HS-27A (cell line): ENCODE measurements at regions not wholly inside any gene's neighbourhood (a gene's known extent, or its start where the extent isn't known, plus 50 kb on each side); places are given as distances from the start of the nearest gene placed in this dataset.
A peak's percentile ranks its signal among the peaks of the same experiment; 100 is the strongest.
"Not testable (repeated sequence)": the region's sequence is repeated elsewhere in the genome, so short reads cannot be mapped to it uniquely, and the experiment has no call there.

Experiments used
- DNase-seq: peaks from one replicate; pipeline ENCODE4 v3.0.0-alpha.2; 2012; ENCODE audit warnings: low read depth, missing footprints

- DNase-seq, result no peak
Observed at GRCh38 chr10:84571146-84571545, 242.8 kb downstream of the CCSER2 start.

- no peak for DNase-seq
Observed at GRCh38 chr10:84574102-84574501, 245.7 kb downstream of the CCSER2 start.

- DNase-seq, result no peak
Observed at GRCh38 chr10:84581976-84582375, 253.6 kb downstream of the CCSER2 start.

- no peak for DNase-seq
Observed at GRCh38 chr10:84583501-84583900, 255.1 kb downstream of the CCSER2 start.

GRCh38 chr10:84587789-84588188 lies 259.4 kb downstream of the CCSER2 start:
- DNase-seq, result no peak

- no peak for DNase-seq
Observed at GRCh38 chr10:84588426-84588825, 260.0 kb downstream of the CCSER2 start.

- no peak for DNase-seq
Observed at GRCh38 chr10:84588971-84589370, 260.6 kb downstream of the CCSER2 start.

GRCh38 chr10:84589526-84590205 lies 261.3 kb downstream of the CCSER2 start:
- DNase-seq, result no peak

- DNase-seq, result no peak
Observed at GRCh38 chr10:84590327-84591193, 262.2 kb downstream of the CCSER2 start.

GRCh38 chr10:84593506-84593905 lies 265.1 kb downstream of the CCSER2 start:
- no peak for DNase-seq

GRCh38 chr10:84596585-84596984 lies 268.2 kb downstream of the CCSER2 start:
- no peak for DNase-seq

- no peak for DNase-seq
Observed at GRCh38 chr10:84599254-84599653, 270.9 kb downstream of the CCSER2 start.

- DNase-seq, result no peak
Observed at GRCh38 chr10:84600947-84601346, 272.6 kb downstream of the CCSER2 start.

- DNase-seq, result not testable (repeated sequence)
Observed at GRCh38 chr10:84602543-84602942, 274.2 kb downstream of the CCSER2 start.

- no peak for DNase-seq
Observed at GRCh38 chr10:84603971-84604370, 275.6 kb downstream of the CCSER2 start.

- DNase-seq, result no peak
Observed at GRCh38 chr10:84605802-84606201, 277.4 kb downstream of the CCSER2 start.

GRCh38 chr10:84606428-84606827 lies 278.0 kb downstream of the CCSER2 start:
- no peak for DNase-seq

GRCh38 chr10:84607044-84607443 lies 278.7 kb downstream of the CCSER2 start:
- DNase-seq, result no peak

GRCh38 chr10:84607523-84607922 lies 279.1 kb downstream of the CCSER2 start:
- DNase-seq, result no peak

- no peak for DNase-seq
Observed at GRCh38 chr10:84608126-84608525, 279.7 kb downstream of the CCSER2 start.

GRCh38 chr10:84613336-84614021 lies 285.1 kb downstream of the CCSER2 start:
- peak; percentile 8 for DNase-seq

- DNase-seq, result no peak
Observed at GRCh38 chr10:84626397-84627087, 298.2 kb downstream of the CCSER2 start.
